ENCODE measurements at regions not wholly inside any gene's neighbourhood (a gene's known extent, or its start where the extent isn't known, plus 50 kb on each side); places are given as distances from the start of the nearest gene placed in this dataset.

DNA sequence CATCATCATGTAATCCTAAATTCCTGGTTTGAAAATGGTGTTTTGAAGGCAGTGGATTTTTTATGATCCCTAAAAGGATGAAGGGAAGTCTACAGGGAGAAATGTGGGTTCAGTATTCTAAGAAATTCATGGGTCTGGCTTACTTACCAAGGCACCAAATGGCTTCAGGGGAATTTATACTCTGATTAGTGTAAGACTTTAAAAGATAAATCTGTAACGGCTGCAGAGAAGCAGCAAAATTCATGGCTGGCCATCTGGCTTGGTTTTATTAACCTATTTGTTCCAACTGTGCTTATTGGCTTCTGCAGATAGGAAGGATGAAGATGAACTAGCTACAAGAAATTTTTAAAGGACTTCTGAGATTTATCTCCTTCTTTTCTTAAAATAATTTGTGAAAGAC is 222.8 kb downstream of the TENT4A start:
- Histone ChIP-seq H3K27me3 (no peaks in the 10 kb centered on the region), H3K4me1 (replicated peaks in 1 of 2) (no peaks in the 10 kb centered on the region), H3K4me3 (no peak overlapping the region), H3K27ac (no peak overlapping the region), H3K36me3 (replicated peaks in 1 of 2) (no peaks in the 10 kb centered on the region), H3K9me3 (replicated peaks in 1 of 3) (no peaks in the 10 kb centered on the region)
- intact Hi-C loops (cut with DNase I), result no loop called here
- 49 to 87% (median 72%) methylated on average over 1 of the region's 1 CpG for WGBS, 4 donors
- TF ChIP-seq CTCF (IDR thresholded peaks at IDR 0.05), result no peak
- TF ChIP-seq POLR2A (IDR thresholded peaks at IDR 0.05), result no peak
- DNase-seq, result no peak

GRCh38 chr5:6937677-6938076 is 224.4 kb downstream of the TENT4A start:
- no peak for TF ChIP-seq CTCF (IDR thresholded peaks at IDR 0.05)
- TF ChIP-seq POLR2A (IDR thresholded peaks at IDR 0.05), result no peak
- Histone ChIP-seq H3K4me3 (no peak overlapping the region), H3K27me3 (no peaks in the 10 kb centered on the region), H3K9me3 (replicated peaks in 1 of 3) (no peaks in the 10 kb centered on the region), H3K27ac (no peak overlapping the region), H3K36me3 (replicated peaks in 1 of 2) (no peaks in the 10 kb centered on the region), H3K4me1 (replicated peaks in 1 of 2) (no peaks in the 10 kb centered on the region)
- intact Hi-C loops (cut with DNase I), result no loop called here
- 36 to 55% (median 51%) methylated on average over 3 of the region's 3 CpGs for WGBS, 4 donors
- no peak for DNase-seq

DNA sequence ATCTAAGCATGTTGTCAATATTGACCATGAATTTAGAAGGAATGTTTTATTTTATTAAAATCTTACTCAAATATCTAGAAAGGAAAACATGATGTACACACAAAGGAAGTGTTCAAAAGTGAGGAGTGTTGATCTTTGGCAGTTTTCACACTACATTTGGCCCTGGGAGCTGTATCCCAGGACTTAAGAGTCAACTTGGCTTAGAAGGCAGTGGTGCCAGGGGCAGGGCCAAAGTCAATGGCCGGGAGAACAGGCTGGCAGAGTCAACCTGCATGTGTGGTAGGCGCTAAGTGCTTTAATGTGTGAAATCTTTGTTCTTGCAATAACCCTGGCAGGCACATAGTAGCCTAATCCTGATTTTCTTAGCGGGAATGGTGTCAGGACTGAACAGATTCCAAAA is 228.4 kb downstream of the TENT4A start:
- no peaks in the 10 kb centered on the region for H3K4me1 ChIP-seq (replicated peaks in 1 of 2)
- no peak overlapping the region for H3K27ac ChIP-seq
- TF ChIP-seq POLR2A (IDR thresholded peaks at IDR 0.05), result no peak
- no peak for TF ChIP-seq CTCF (IDR thresholded peaks at IDR 0.05)
- no peaks in the 10 kb centered on the region for H3K9me3 ChIP-seq (replicated peaks in 1 of 3)
- DNase-seq, result no peak
- no peaks in the 10 kb centered on the region for H3K27me3 ChIP-seq
- no peak overlapping the region for H3K4me3 ChIP-seq
- 76 to 94% (median 86%) methylated on average over 3 of the region's 3 CpGs for WGBS, 4 donors
- intact Hi-C loops (cut with DNase I), result no loop called here
- H3K36me3 ChIP-seq (replicated peaks in 1 of 2), result no peaks in the 10 kb centered on the region

GRCh38 chr5:6943197-6944112 is 230.2 kb downstream of the TENT4A start:
- no peaks in the 10 kb centered on the region for H3K4me1 ChIP-seq (replicated peaks in 1 of 2)
- TF ChIP-seq CTCF (IDR thresholded peaks at IDR 0.05), result no peak
- H3K27ac ChIP-seq, result no peak overlapping the region
- DNase-seq, result no peak
- 70 to 84% (median 82%) methylated on average over 6 to 11 of the region's 11 CpGs for WGBS, 4 donors
- no peaks in the 10 kb centered on the region for H3K9me3 ChIP-seq (replicated peaks in 1 of 3)
- H3K36me3 ChIP-seq (replicated peaks in 1 of 2), result no peaks in the 10 kb centered on the region
- intact Hi-C loops (cut with DNase I), result no loop called here
- no peaks in the 10 kb centered on the region for H3K27me3 ChIP-seq
- H3K4me3 ChIP-seq, result no peak overlapping the region
